Mesenchymal stem cell (in vitro differentiated cells and primary cell): ENCODE measurements at regions not wholly inside any gene's neighbourhood (a gene's known extent, or its start where the extent isn't known, plus 50 kb on each side); places are given as distances from the start of the nearest gene placed in this dataset.
"Not testable (repeated sequence)": the region's sequence is repeated elsewhere in the genome, so short reads cannot be mapped to it uniquely, and the experiment has no call there.

Experiments
- DNase-seq: peaks from one replicate; pipeline ENCODE4 v3.0.0-alpha.2; 2013
- H2AFZ ChIP-seq: one replicate; pipeline ENCODE4 v1.6.1; 2013; ENCODE audit warnings: low read depth, mild to moderate bottlenecking, control low read depth, inconsistent platforms, low read length, moderate library complexity
- H2AK5ac ChIP-seq: 2 replicates; pipeline ENCODE4 v1.6.1; 2013; ENCODE audit warnings: low read length, moderate library complexity, mild to moderate bottlenecking, inconsistent platforms; ENCODE audit not compliant: severe bottlenecking
- H2BK120ac ChIP-seq: one replicate; pipeline ENCODE4 v1.6.1; 2013; ENCODE audit warnings: low read depth, mild to moderate bottlenecking, inconsistent platforms, low read length, moderate library complexity
- H2BK12ac ChIP-seq, 2 experiments: one replicate each; pipeline ENCODE4 v1.6.1; 2013; ENCODE audit warnings: inconsistent platforms in 2 of 2, low read length in 2 of 2, mild to moderate bottlenecking in 2 of 2, moderate library complexity in 2 of 2, control low read depth in 1 of 2
- H2BK15ac ChIP-seq: one replicate; pipeline ENCODE4 v1.6.1; 2013; ENCODE audit warnings: mild to moderate bottlenecking, low read depth, inconsistent platforms; ENCODE audit not compliant: poor library complexity, severe bottlenecking
- H2BK5ac ChIP-seq: 2 replicates; pipeline ENCODE4 v1.6.1; 2013; ENCODE audit warnings: low read depth, mild to moderate bottlenecking, low read length, control low read depth, inconsistent platforms; ENCODE audit not compliant: poor library complexity, severe bottlenecking
- H3K14ac ChIP-seq, 2 experiments: one replicate each; pipeline ENCODE4 v1.6.1; 2013; ENCODE audit warnings: inconsistent platforms in 2 of 2, low read length in 2 of 2, control low read depth in 1 of 2, mild to moderate bottlenecking in 1 of 2, moderate library complexity in 1 of 2
- H3K18ac ChIP-seq, 2 experiments: one replicate each; pipeline ENCODE4 v1.6.1; 2013; ENCODE audit warnings: inconsistent platforms in 2 of 2, low read length in 2 of 2, control low read depth in 1 of 2, low read depth in 1 of 2, mild to moderate bottlenecking in 1 of 2
- H3K23ac ChIP-seq, 2 experiments: one replicate each; pipeline ENCODE4 v1.6.1; 2013; ENCODE audit warnings: inconsistent platforms in 2 of 2, low read length in 2 of 2, mild to moderate bottlenecking in 2 of 2, moderate library complexity in 2 of 2, control low read depth in 1 of 2
- H3K27ac ChIP-seq: 2 replicates; pipeline ENCODE4 v1.5.1; 2013; ENCODE audit warnings: mild to moderate bottlenecking, moderate library complexity, low read length, control low read depth, inconsistent platforms; ENCODE audit not compliant: poor library complexity, severe bottlenecking
- H3K27me3 ChIP-seq, 2 experiments: 2 replicates each; pipeline versions ENCODE4 v1.6.1 to v1.7.0; 2013; ENCODE audit warnings: low read length in 2 of 2, mild to moderate bottlenecking in 2 of 2, moderate library complexity in 2 of 2, control low read depth in 1 of 2, inconsistent platforms in 1 of 2; ENCODE audit not compliant: control insufficient read depth in 1 of 2, insufficient read depth in 1 of 2
- H3K36me3 ChIP-seq, 2 experiments: 2 replicates each; pipeline versions ENCODE4 v1.6.1 to v1.7.0; 2013; ENCODE audit warnings: low read length in 2 of 2, control low read depth in 1 of 2, inconsistent platforms in 1 of 2, low read depth in 1 of 2, mild to moderate bottlenecking in 1 of 2; ENCODE audit not compliant: insufficient read depth in 2 of 2, control insufficient read depth in 1 of 2
- H3K4ac ChIP-seq, 2 experiments: one replicate each; pipeline ENCODE4 v1.6.1; 2013; ENCODE audit warnings: inconsistent platforms in 2 of 2, low read length in 2 of 2, mild to moderate bottlenecking in 2 of 2, moderate library complexity in 2 of 2, control low read depth in 1 of 2, low read depth in 1 of 2
- H3K4me1 ChIP-seq: 2 replicates; pipeline ENCODE4 v1.6.1; 2013; ENCODE audit warnings: low read depth, low read length, control low read depth; ENCODE audit not compliant: control insufficient read depth, insufficient read depth
- H3K4me2 ChIP-seq: 2 replicates; pipeline ENCODE4 v1.6.1; 2013; ENCODE audit warnings: low read length, mild to moderate bottlenecking, inconsistent platforms; ENCODE audit not compliant: poor library complexity, severe bottlenecking
- H3K4me3 ChIP-seq, 2 experiments: 2 replicates each; pipeline versions ENCODE4 v1.5.1 to v1.7.0; 2013; ENCODE audit warnings: low read length in 2 of 2, mild to moderate bottlenecking in 2 of 2, control low read depth in 1 of 2, low read depth in 1 of 2; ENCODE audit not compliant: insufficient read depth in 1 of 2
- H3K79me1 ChIP-seq: replicated peaks from 2 replicates; pipeline ENCODE4 v1.6.1; 2013; ENCODE audit warnings: mild to moderate bottlenecking, control low read depth, low read length, inconsistent platforms; ENCODE audit not compliant: poor library complexity, severe bottlenecking
- H3K9ac ChIP-seq: 2 replicates; pipeline ENCODE4 v1.7.0; 2013; ENCODE audit warnings: mild to moderate bottlenecking, low read length, moderate library complexity
- H3K9me3 ChIP-seq: 2 replicates; pipeline ENCODE4 v1.7.0; 2013; ENCODE audit warnings: mild to moderate bottlenecking, low read length; ENCODE audit not compliant: control insufficient read depth
- H4K8ac ChIP-seq: one replicate; pipeline ENCODE4 v1.6.1; 2013; ENCODE audit warnings: inconsistent platforms, mild to moderate bottlenecking, low read length, moderate library complexity
- H4K91ac ChIP-seq: one replicate; pipeline ENCODE4 v1.6.1; 2013; ENCODE audit warnings: mild to moderate bottlenecking, low read length, inconsistent platforms
- WGBS: methylation state at CpG from one replicate; pipeline ENCODE4 v1.1.7; 2013; ENCODE audit warnings: mixed read lengths; 5-methylcytosine and 5-hydroxymethylcytosine counted together

DNA sequence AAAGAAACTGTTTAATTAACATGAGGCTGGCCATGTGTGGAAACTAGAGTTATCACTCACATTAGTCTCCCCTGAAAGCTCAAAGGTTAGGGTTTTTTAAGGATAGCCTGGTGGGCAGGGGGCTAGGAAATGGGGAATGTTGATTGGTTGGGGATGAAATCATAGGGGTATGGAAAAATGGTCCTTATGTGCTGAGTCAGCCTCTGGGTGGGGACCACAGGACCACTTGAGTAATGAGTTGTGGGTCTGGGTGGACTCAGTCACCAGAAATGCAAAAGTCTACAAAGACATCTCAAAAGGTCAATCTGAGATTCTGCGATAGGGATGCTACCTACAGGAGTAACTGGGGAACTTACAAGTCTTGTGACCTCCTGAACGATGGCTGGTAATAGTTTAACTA, 362.8 kb downstream of the DMAC1 start:
- Histone ChIP-seq H3K9ac (no peak overlapping the region), H3K36me3 (no peaks in the 10 kb centered on the region), H2AFZ (no peak overlapping the region), H2BK120ac (no peak overlapping the region), H2BK12ac (no peak overlapping the region), H3K4me1 (no peaks in the 10 kb centered on the region), H3K23ac (no peak overlapping the region), H3K27ac (no peak overlapping the region), H3K9me3 (peaks cover 21% of the 10 kb centered on the region), H3K18ac (no peak overlapping the region), H3K4me2 (no peak overlapping the region), H3K79me1 (no peaks in the 10 kb centered on the region), H3K14ac (no peak overlapping the region), H4K91ac (no peak overlapping the region), H2BK5ac (no peak overlapping the region), H3K4ac (no peak overlapping the region), H3K4me3 (no peak overlapping the region), H2AK5ac (no peak overlapping the region), H2BK15ac (no peak overlapping the region), H3K27me3 (peaks cover 0 to 11% of the 10 kb centered on the region in 2 experiments), H4K8ac (no peak overlapping the region)
- 80% methylated on average over 2 of the region's 2 CpGs for WGBS
- DNase-seq = no peak

DNA sequence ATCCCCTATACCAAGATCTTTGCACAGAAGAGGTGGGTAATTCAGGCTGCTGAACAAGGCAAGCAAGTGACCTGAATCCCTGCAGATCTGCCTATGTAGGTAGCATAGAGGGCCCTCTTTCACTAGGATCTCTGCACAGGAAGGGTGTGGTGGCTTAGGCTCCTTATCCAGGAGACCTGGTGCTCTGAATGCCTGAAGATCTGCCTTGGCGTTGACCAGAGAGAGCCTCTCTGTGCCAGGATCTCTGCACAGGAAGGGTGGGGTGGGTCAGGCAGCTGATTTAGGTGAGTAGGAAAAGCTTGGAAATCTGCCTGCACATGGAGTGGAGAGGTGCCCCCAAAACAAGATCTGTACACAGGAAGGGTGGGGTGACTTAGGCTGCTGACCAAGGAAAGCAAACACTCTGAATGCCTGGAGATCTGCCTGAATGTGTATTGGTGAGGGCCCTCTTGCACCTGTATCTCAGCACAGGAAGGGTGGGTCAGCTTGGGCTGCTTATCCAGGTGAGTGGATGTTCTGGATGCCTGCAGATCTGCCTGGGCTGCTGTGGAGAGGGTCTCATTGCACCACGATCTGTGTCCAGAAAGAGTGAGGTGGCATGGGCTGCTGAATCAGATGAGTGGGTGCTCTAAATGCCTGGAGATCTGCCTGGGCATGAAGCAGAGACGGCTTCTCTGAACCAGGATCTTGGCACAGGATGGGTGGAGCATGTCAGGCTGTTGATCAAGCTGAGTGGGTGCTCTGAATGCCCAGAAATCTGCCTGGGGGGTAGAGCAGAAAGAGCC, 365.9 kb downstream of the DMAC1 start:
- Histone ChIP-seq H3K14ac (no peak overlapping the region), H3K9ac (no peak overlapping the region), H3K79me1 (no peaks in the 10 kb centered on the region), H4K8ac (no peak overlapping the region), H2AFZ (no peak overlapping the region), H3K27ac (no peak overlapping the region), H3K27me3 (peaks cover 0 to 11% of the 10 kb centered on the region in 2 experiments), H3K4ac (no peak overlapping the region), H2BK12ac (no peak overlapping the region), H2BK5ac (no peak overlapping the region), H4K91ac (no peak overlapping the region), H3K23ac (no peak overlapping the region), H3K4me2 (no peak overlapping the region), H2BK15ac (no peak overlapping the region), H3K18ac (no peak overlapping the region), H3K9me3 (peaks cover 38% of the 10 kb centered on the region), H3K4me3 (no peak overlapping the region), H2BK120ac (no peak overlapping the region), H3K36me3 (no peaks in the 10 kb centered on the region), H3K4me1 (no peaks in the 10 kb centered on the region), H2AK5ac (no peak overlapping the region)
- DNase-seq = no peak
- WGBS = 90% methylated on average over 3 of the region's 3 CpGs

DNA sequence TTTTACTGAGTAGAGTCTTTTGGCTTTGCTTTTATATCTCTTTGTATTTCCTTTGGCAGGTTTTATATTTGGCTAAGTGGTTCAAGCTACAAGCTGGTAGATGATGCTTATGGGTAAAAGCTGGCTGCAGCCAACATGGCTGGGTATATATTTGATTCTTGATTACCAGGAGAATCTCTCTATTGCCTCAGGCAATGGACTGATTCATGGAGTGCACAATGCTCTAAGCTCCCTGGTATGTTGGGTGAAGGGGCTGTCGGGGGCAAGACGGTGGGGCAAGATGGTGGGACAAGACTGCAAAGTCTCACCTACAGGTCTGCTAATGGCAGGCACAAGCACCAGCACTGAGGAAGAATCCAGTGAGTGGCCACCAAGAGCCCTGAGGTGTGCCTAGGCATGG, 366.6 kb downstream of the DMAC1 start:
- no peak overlapping the region for H2AK5ac ChIP-seq
- no peak overlapping the region for H2AFZ ChIP-seq
- no peaks in the 10 kb centered on the region for H3K79me1 ChIP-seq
- WGBS = 93% methylated on average over 2 of the region's 2 CpGs
- no peak overlapping the region for H4K91ac ChIP-seq
- no peak overlapping the region for H3K14ac ChIP-seq
- H4K8ac ChIP-seq = no peak overlapping the region
- H3K23ac ChIP-seq = no peak overlapping the region
- H2BK12ac ChIP-seq = no peak overlapping the region
- no peak overlapping the region for H3K9ac ChIP-seq
- no peak overlapping the region for H2BK120ac ChIP-seq
- no peak for DNase-seq
- peaks cover 38% of the 10 kb centered on the region for H3K9me3 ChIP-seq
- H3K36me3 ChIP-seq = no peaks in the 10 kb centered on the region
- no peak overlapping the region for H3K4me2 ChIP-seq
- H2BK15ac ChIP-seq = no peak overlapping the region
- no peak overlapping the region for H3K4me3 ChIP-seq
- no peaks in the 10 kb centered on the region for H3K4me1 ChIP-seq
- H3K4ac ChIP-seq = no peak overlapping the region
- H2BK5ac ChIP-seq = no peak overlapping the region
- no peak overlapping the region for H3K18ac ChIP-seq
- H3K27ac ChIP-seq = no peak overlapping the region
- H3K27me3 ChIP-seq = peaks cover 0 to 11% of the 10 kb centered on the region in 2 experiments

DNA sequence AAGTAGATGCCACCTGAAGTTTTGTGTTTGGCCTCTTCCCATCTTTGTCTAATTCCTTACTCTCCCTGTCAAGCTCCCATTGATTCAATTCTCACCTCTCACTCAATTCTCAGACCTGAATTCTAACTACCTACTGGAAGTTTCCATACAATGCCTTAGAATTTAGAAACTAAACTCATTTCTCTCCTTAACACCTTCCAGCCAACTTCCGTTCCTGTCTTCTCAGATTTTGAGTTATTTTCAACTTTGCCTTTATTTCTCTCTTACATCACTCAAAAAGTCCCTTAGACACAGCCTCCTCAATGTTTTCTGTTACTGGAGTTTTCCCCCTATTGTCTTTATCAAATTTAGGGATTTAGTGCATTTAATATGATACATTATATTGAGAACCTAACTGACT, 382.2 kb downstream of the DMAC1 start:
- not testable (repeated sequence) for H3K79me1 ChIP-seq, H3K9ac ChIP-seq, H3K4ac ChIP-seq, H2BK120ac ChIP-seq, H3K27ac ChIP-seq, H3K4me1 ChIP-seq, H3K23ac ChIP-seq, H2AFZ ChIP-seq, H3K27me3 ChIP-seq, H3K4me2 ChIP-seq, H3K18ac ChIP-seq, H4K91ac ChIP-seq, H4K8ac ChIP-seq, H2BK5ac ChIP-seq, DNase-seq, H3K14ac ChIP-seq, H2BK15ac ChIP-seq, H3K9me3 ChIP-seq, H3K36me3 ChIP-seq, H2BK12ac ChIP-seq, H2AK5ac ChIP-seq, H3K4me3 ChIP-seq
- WGBS = 91% methylated on average over 1 of the region's 1 CpG
